Naive B cell (primary cell): ENCODE measurements at regions not wholly inside any gene's neighbourhood (a gene's known extent, or its start where the extent isn't known, plus 50 kb on each side); places are given as distances from the start of the nearest gene placed in this dataset.
"Not testable (repeated sequence)": the region's sequence is repeated elsewhere in the genome, so short reads cannot be mapped to it uniquely, and the experiment has no call there.

Experiments used
- ATAC-seq, 2 donors: fragments of 150-1000 bp; cut with Tn5 transposase; 2 replicates each; pipeline ENCODE4 v1.10.0; 2021; ENCODE audit warnings: low read depth in 2 of 2, mild to moderate bottlenecking in 2 of 2, moderate library complexity in 2 of 2
- DNase-seq: peaks from one replicate; pipeline ENCODE4 v3.0.0; 2022
- H3K27ac Mint-ChIP-seq, 6 donors: one replicate each; pipeline ENCODE4 v1.8.0; 2020 to 2022; ENCODE audit warnings: mild to moderate bottlenecking in 6 of 6, mixed read lengths in 6 of 6, moderate library complexity in 5 of 6, inconsistent platforms in 2 of 6
- H3K27me3 Mint-ChIP-seq, 3 donors: one replicate each; pipeline ENCODE4 v1.8.0; 2021 to 2022; ENCODE audit warnings: mixed read lengths in 3 of 3, mild to moderate bottlenecking in 1 of 3
- H3K36me3 Mint-ChIP-seq, 2 donors: one replicate each; pipeline ENCODE4 v1.8.0; 2020 to 2022; ENCODE audit warnings: mixed read lengths in 2 of 2, inconsistent platforms in 1 of 2, mild to moderate bottlenecking in 1 of 2
- H3K4me1 Mint-ChIP-seq, 3 donors: one replicate each; pipeline ENCODE4 v1.8.0; 2020 to 2022; ENCODE audit warnings: mixed read lengths in 3 of 3, inconsistent platforms in 1 of 3, mild to moderate bottlenecking in 1 of 3, moderate library complexity in 1 of 3
- H3K4me3 Mint-ChIP-seq, 8 donors: one replicate each; pipeline ENCODE4 v1.8.0; 2020 to 2022; ENCODE audit warnings: mild to moderate bottlenecking in 8 of 8, mixed read lengths in 8 of 8, moderate library complexity in 8 of 8, inconsistent platforms in 2 of 8
- H3K9me3 Mint-ChIP-seq, 7 donors: one replicate each; pipeline ENCODE4 v1.8.0; 2020 to 2022; ENCODE audit warnings: mixed read lengths in 7 of 7, mild to moderate bottlenecking in 5 of 7, inconsistent platforms in 2 of 7, moderate library complexity in 1 of 7

- DNase-seq, result not testable (repeated sequence)
Measured at GRCh38 chr6:104676679-104677078, 183.0 kb downstream of the HACE1 start.

GRCh38 chr6:104675161-104675560, 184.6 kb downstream of the HACE1 start:
- H3K27ac Mint-ChIP-seq, DNase-seq, H3K36me3 Mint-ChIP-seq, H3K27me3 Mint-ChIP-seq, H3K4me3 Mint-ChIP-seq, H3K4me1 Mint-ChIP-seq, ATAC-seq: not testable (repeated sequence)
- H3K9me3 Mint-ChIP-seq, result peaks cover 9 to 45% (median 24%) of the 10 kb centered on the region in 7 donors

More at GRCh38 chr6:104676679-104677078, 183.0 kb downstream of the HACE1 start:
- H3K27ac Mint-ChIP-seq, H3K27me3 Mint-ChIP-seq, H3K4me1 Mint-ChIP-seq, ATAC-seq, H3K4me3 Mint-ChIP-seq, H3K36me3 Mint-ChIP-seq: not testable (repeated sequence)
- H3K9me3 Mint-ChIP-seq, result peaks cover 9 to 45% (median 24%) of the 10 kb centered on the region in 7 donors

DNA sequence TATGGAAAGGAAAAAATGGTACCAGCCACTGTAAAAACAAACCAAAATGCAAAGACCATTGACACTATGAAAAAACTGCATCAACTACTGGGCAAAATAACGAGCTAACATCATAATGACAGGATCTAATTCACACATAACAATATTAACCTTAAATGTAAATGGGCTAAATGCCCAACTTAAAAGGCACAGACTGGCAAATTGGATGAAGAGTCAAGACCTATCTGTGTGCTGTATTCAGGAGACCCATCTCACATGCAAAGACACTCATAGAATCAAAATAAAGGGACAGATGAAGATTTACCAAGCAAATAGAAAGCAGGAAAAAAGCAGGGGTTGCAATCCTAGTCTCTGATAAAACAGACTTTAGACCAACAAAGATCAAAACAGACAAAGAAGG, 186.6 kb downstream of the HACE1 start:
- ATAC-seq, H3K4me1 Mint-ChIP-seq, H3K4me3 Mint-ChIP-seq: not testable (repeated sequence)

GRCh38 chr6:104671591-104671891, 188.2 kb downstream of the HACE1 start:
- not testable (repeated sequence) for H3K27ac Mint-ChIP-seq, H3K4me3 Mint-ChIP-seq, H3K4me1 Mint-ChIP-seq, H3K27me3 Mint-ChIP-seq, ATAC-seq, DNase-seq, H3K36me3 Mint-ChIP-seq
- peaks cover 5 to 35% (median 22%) of the 10 kb centered on the region in 7 donors for H3K9me3 Mint-ChIP-seq

More for the DNA sequence above, 186.6 kb downstream of the HACE1 start:
- H3K27ac Mint-ChIP-seq, H3K27me3 Mint-ChIP-seq, DNase-seq, H3K36me3 Mint-ChIP-seq: not testable (repeated sequence)
- peaks cover 7 to 37% (median 21%) of the 10 kb centered on the region in 7 donors for H3K9me3 Mint-ChIP-seq

DNA sequence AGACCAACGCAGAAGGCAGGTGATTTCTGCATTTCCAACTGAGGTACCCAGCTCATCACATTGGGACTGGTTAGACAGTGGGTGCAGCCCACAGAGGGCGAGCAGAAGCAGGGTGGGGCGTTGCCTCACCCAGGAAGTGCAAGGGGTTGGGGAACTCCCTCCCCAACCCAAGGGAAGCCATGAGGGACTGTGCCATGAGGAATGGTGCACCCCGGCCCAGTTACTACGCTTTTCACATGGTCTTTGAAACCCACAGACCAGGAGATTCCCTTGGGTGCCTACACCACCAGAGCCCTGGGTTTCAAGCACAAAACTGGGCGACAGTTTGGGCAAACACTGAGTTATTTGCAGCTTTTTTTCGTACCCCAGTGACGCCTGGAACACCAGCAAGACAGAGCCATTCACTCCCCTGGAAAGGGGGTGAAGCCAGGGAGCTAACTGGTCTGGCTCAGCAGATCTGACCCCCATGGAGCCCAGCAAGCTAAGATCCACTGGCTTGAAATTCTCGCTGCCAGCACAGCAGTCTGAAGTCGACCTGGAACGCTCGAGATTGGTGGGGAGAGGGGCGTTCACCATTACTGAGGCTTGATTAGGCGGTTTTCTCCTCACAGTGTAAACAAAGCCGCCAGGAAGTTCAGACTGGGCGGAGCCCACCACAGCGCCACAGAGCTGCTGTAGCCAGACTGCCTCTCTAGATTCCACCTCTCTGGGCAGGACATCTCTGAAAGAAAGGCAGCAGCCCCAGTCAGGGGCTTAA, 188.7 kb downstream of the HACE1 start:
- ATAC-seq, H3K4me1 Mint-ChIP-seq, H3K36me3 Mint-ChIP-seq, H3K27ac Mint-ChIP-seq, H3K4me3 Mint-ChIP-seq, DNase-seq: not testable (repeated sequence)
- Mint-ChIP-seq H3K27me3 (peaks cover 0 to 14% (median 0%) of the 10 kb centered on the region in 3 donors), H3K9me3 (peaks cover 5 to 36% (median 23%) of the 10 kb centered on the region in 7 donors)

DNA sequence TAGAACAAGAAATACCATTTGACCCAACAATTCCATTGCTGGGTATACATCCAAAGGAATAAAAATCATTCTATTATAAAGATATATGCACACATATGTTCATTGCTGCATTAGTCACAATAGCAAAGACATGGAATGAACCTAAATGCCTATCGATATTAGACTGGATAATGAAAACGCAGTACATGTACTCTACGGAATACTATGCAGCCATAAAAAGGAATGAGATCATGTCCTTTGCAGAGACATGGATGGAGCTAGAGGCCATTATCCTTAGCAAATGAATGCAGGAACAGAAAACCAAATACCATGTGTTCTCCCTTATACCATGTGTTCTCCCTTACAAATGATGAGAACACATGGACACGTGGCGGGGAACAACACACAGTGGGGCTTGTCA, 190.2 kb downstream of the HACE1 start:
- H3K4me1 Mint-ChIP-seq, result no peaks in the 10 kb centered on the region
- H3K4me3 Mint-ChIP-seq, result no peak overlapping the region
- H3K9me3 Mint-ChIP-seq, result peaks cover 5 to 38% (median 24%) of the 10 kb centered on the region in 7 donors
- no peak for ATAC-seq
- peaks cover 0 to 14% (median 0%) of the 10 kb centered on the region in 3 donors for H3K27me3 Mint-ChIP-seq
- H3K27ac Mint-ChIP-seq, result no peak overlapping the region
- DNase-seq, result no peak
- H3K36me3 Mint-ChIP-seq, result no peaks in the 10 kb centered on the region

DNA sequence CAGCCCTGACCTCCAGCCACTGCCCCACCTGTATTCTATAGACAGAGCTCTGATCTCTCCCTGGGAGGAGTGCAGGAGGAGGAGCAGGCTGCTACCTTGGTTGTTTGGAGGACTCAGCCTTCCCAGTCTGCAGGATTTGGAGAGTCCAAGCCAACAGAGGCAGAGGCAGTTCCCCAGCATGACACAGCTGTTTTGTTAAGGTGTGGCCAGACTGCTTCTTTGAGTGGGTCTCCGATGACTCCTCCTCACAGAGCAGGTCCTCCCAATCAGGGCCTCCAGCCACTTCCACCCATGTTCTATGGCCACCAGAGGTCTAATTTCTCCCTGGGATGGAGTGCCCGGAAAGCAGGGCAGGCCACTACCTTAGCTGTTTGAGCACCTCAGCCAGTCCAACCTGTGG, 203.5 kb downstream of the HACE1 start:
- H3K36me3 Mint-ChIP-seq, result no peaks in the 10 kb centered on the region
- ATAC-seq (no peak), DNase-seq (no peak)
- no peak overlapping the region for H3K4me3 Mint-ChIP-seq
- H3K4me1 Mint-ChIP-seq, result peaks cover 0 to 7% (median 5%) of the 10 kb centered on the region in 3 donors
- H3K27me3 Mint-ChIP-seq, result no peaks in the 10 kb centered on the region
- no peak overlapping the region for H3K27ac Mint-ChIP-seq
- H3K9me3 Mint-ChIP-seq, result peaks cover 0 to 9% (median 0%) of the 10 kb centered on the region in 7 donors

GRCh38 chr6:104653781-104654180, 205.9 kb downstream of the HACE1 start:
- Mint-ChIP-seq H3K4me3 (no peak overlapping the region), H3K27ac (no peak overlapping the region)
- DNase-seq, result no peak

DNA sequence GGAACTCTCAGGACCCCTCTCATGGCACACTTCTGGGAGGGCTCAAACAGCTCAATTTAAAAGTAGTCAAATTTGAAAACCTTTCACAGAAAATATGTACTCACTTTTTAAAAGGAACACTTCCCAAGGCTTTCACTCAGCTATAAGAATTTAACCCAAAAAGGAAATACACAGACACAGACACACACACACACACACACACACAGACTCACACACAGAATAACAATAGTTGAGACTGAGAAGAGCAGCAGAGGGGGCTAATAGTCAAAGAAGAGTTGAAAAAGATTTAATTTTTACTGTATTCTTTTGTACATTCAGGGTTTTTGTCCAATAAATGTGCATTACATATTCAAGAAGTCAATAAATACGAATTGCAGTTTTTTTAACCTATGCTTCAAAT, 211.4 kb downstream of the HACE1 start:
- no peaks in the 10 kb centered on the region for H3K27me3 Mint-ChIP-seq
- no peak overlapping the region for H3K27ac Mint-ChIP-seq
- no peaks in the 10 kb centered on the region for H3K36me3 Mint-ChIP-seq
- H3K4me1 Mint-ChIP-seq, result peaks cover 0 to 2% (median 0%) of the 10 kb centered on the region in 3 donors
- DNase-seq (no peak), ATAC-seq (no peak)
- no peak overlapping the region for H3K4me3 Mint-ChIP-seq
- H3K9me3 Mint-ChIP-seq, result peaks cover 0 to 4% (median 0%) of the 10 kb centered on the region in 7 donors

More at GRCh38 chr6:104653781-104654180, 205.9 kb downstream of the HACE1 start:
- H3K27me3 Mint-ChIP-seq, result no peaks in the 10 kb centered on the region
- H3K9me3 Mint-ChIP-seq, result peaks cover 0 to 5% (median 0%) of the 10 kb centered on the region in 7 donors
- no peaks in the 10 kb centered on the region for H3K36me3 Mint-ChIP-seq
- ATAC-seq, result no peak
- peaks cover 0 to 7% (median 5%) of the 10 kb centered on the region in 3 donors for H3K4me1 Mint-ChIP-seq

- Mint-ChIP-seq H3K9me3 (peaks cover 0 to 4% (median 0%) of the 10 kb centered on the region in 7 donors), H3K36me3 (no peaks in the 10 kb centered on the region), H3K4me1 (peaks cover 4 to 9% (median 7%) of the 10 kb centered on the region in 3 donors), H3K27ac (no peak overlapping the region), H3K4me3 (no peak overlapping the region), H3K27me3 (no peaks in the 10 kb centered on the region)
- no peak for ATAC-seq
- DNase-seq, result no peak
Measured at GRCh38 chr6:104644848-104645247, 214.9 kb downstream of the HACE1 start.

GRCh38 chr6:104642871-104643270, 216.8 kb downstream of the HACE1 start:
- Mint-ChIP-seq H3K27me3 (no peaks in the 10 kb centered on the region), H3K4me1 (peaks cover 9 to 20% (median 18%) of the 10 kb centered on the region in 3 donors), H3K4me3 (no peak overlapping the region), H3K27ac (no peak overlapping the region), H3K9me3 (peaks cover 0 to 4% (median 0%) of the 10 kb centered on the region in 7 donors), H3K36me3 (no peaks in the 10 kb centered on the region)
- DNase-seq, result no peak
- no peak for ATAC-seq

- H3K9me3 Mint-ChIP-seq, result peaks cover 0 to 3% (median 0%) of the 10 kb centered on the region in 7 donors
- no peak overlapping the region for H3K27ac Mint-ChIP-seq
- H3K4me3 Mint-ChIP-seq, result no peak overlapping the region
- H3K36me3 Mint-ChIP-seq, result no peaks in the 10 kb centered on the region
- DNase-seq, result no peak
- no peak for ATAC-seq
- H3K4me1 Mint-ChIP-seq, result peaks cover 12 to 20% (median 18%) of the 10 kb centered on the region in 3 donors
- H3K27me3 Mint-ChIP-seq, result no peaks in the 10 kb centered on the region
Measured at GRCh38 chr6:104640761-104641160, 219.0 kb downstream of the HACE1 start.

DNA sequence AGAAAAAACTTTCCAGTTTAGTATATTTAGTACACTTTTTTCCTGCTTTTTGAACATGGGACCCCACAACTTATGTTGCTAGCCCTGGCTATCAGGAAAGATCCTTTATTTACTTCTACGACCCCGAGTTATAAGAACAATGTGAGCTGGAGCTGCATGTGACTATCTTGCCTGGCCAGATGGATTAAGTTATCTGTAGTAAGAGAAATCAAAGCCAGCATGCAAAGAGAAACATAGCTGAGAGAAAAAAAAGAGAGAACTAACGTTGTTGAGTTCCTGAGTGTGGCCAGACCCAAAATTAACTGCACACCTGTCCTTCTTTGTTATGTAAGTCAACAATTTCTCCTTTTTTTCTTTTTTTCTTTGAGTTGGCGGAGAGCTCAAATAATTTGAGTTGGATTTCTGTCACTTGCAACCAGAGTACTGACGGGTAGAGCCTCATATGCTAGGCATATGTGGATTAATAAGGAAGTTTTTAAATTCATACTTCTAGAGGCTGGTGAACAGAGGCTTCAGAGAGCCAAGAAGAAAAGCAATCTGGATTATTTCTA, 219.5 kb downstream of the HACE1 start:
- ATAC-seq, result no peak
- H3K27ac Mint-ChIP-seq, result peak overlapping the region in 3 of 6 donors; percentile 20 to 70 (median 49)
- no peaks in the 10 kb centered on the region for H3K27me3 Mint-ChIP-seq
- H3K9me3 Mint-ChIP-seq, result peaks cover 0 to 2% (median 0%) of the 10 kb centered on the region in 7 donors
- no peaks in the 10 kb centered on the region for H3K36me3 Mint-ChIP-seq
- peaks cover 12 to 20% (median 18%) of the 10 kb centered on the region in 3 donors for H3K4me1 Mint-ChIP-seq
- peak overlapping the region in 4 of 8 donors; percentile 5 to 73 (median 48) for H3K4me3 Mint-ChIP-seq
- DNase-seq, result no peak

DNA sequence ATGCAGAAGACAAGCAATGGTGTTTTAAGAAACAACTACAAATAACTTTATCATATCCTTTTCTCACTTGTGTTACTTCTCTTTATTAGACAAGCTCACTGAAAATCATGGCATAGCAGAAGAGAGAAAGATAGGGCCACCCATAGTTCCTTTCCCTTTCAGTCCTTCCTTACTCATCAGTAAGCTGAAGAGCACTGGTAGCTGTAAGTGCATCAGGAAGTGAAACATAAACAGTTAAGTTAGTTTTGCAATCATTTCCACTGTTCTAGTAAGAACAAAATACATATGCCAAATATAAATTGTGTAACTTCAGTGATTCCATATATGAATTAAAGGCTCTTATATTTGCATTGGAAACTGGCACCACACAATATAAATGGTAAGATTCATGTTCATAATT, 220.1 kb downstream of the HACE1 start:
- peak overlapping the region in 1 of 8 donors; percentile 13 for H3K4me3 Mint-ChIP-seq
- ATAC-seq (peak in 1 of 2 donors; percentile 36), DNase-seq (no peak)
- no peaks in the 10 kb centered on the region for H3K36me3 Mint-ChIP-seq
- no peak overlapping the region for H3K27ac Mint-ChIP-seq
- peaks cover 0 to 2% (median 0%) of the 10 kb centered on the region in 7 donors for H3K9me3 Mint-ChIP-seq
- no peaks in the 10 kb centered on the region for H3K27me3 Mint-ChIP-seq
- peaks cover 12 to 20% (median 18%) of the 10 kb centered on the region in 3 donors for H3K4me1 Mint-ChIP-seq
